Naive thymus-derived CD8-positive, alpha-beta T cell (primary cell): ENCODE measurements at regions not wholly inside any gene's neighbourhood (a gene's known extent, or its start where the extent isn't known, plus 50 kb on each side); places are given as distances from the start of the nearest gene placed in this dataset.

Experiments used
- ATAC-seq, 2 donors: fragments of 150-1000 bp; cut with Tn5 transposase in 1 of 2; sonication (Bioruptor Pico), chemical (Tn5 transposase) in 1 of 2; 1 replicate in 1 of 2; 2 replicates in 1 of 2; pipeline ENCODE4 v1.10.0; 2021; ENCODE audit warnings: mild to moderate bottlenecking in 2 of 2, moderate library complexity in 2 of 2
- POLR2A ChIA-PET: fragments of 350-600 bp; sonication (Branson Sonifier 250); formaldehyde crosslinking; loops from one replicate; lab custom pipeline; 2021; ENCODE audit warnings: antibody characterized with exemption; lab: Charles Lee
- DNase-seq, 10 donors: peaks; one replicate each; pipeline versions ENCODE4 v3.0.0 to v3.0.0-alpha.2; 2020 to 2022
- H3K27ac Mint-ChIP-seq, 10 donors: one replicate each; pipeline ENCODE4 v1.8.0; 2020 to 2022; ENCODE audit warnings: mild to moderate bottlenecking in 10 of 10, mixed read lengths in 10 of 10, moderate library complexity in 4 of 10, inconsistent platforms in 1 of 10
- H3K27me3 Mint-ChIP-seq, 5 donors: one replicate each; pipeline ENCODE4 v1.8.0; 2021 to 2022; ENCODE audit warnings: mixed read lengths in 5 of 5
- H3K36me3 Mint-ChIP-seq, 3 donors: one replicate each; pipeline ENCODE4 v1.8.0; 2020 to 2022; ENCODE audit warnings: mixed read lengths in 3 of 3, mild to moderate bottlenecking in 2 of 3, inconsistent platforms in 1 of 3
- H3K4me1 Mint-ChIP-seq, 4 donors: one replicate each; pipeline ENCODE4 v1.8.0; 2021 to 2022; ENCODE audit warnings: mixed read lengths in 4 of 4
- H3K4me3 Mint-ChIP-seq, 10 donors: one replicate each; pipeline ENCODE4 v1.8.0; 2020 to 2022; ENCODE audit warnings: mild to moderate bottlenecking in 10 of 10, mixed read lengths in 10 of 10, moderate library complexity in 6 of 10, inconsistent platforms in 1 of 10
- H3K9me3 Mint-ChIP-seq, 9 donors: one replicate each; pipeline ENCODE4 v1.8.0; 2020 to 2022; ENCODE audit warnings: mixed read lengths in 9 of 9, mild to moderate bottlenecking in 3 of 9, inconsistent platforms in 1 of 9, moderate library complexity in 1 of 9

DNA sequence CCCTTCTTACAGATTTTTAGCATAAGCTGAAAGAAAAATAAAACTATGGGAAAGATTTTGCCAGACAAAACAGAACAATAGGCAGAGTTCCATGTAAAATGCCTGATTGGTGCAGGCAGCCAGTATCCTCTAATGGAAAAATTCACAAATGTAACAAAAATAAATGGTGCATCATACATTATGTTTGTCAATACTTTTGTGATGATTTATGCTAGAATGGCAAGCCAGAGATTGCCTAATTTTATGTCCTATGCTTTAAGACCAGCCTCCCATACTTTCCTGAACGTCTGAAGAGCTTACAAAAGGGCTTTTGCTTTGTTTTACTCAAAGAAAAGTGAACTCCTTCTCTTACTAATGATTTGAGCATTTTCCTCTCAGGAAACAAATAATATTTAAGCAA, 81.5 kb upstream of the KCNJ15 start:
- Mint-ChIP-seq H3K9me3 (no peaks in the 10 kb centered on the region), H3K4me1 (no peaks in the 10 kb centered on the region), H3K27ac (no peak overlapping the region), H3K4me3 (no peak overlapping the region), H3K36me3 (no peaks in the 10 kb centered on the region), H3K27me3 (peaks cover 5 to 34% (median 12%) of the 10 kb centered on the region in 5 donors)
- ATAC-seq (no peak), DNase-seq (no peak)
- POLR2A ChIA-PET: no interaction called here

- no peak overlapping the region for H3K27ac Mint-ChIP-seq
- peaks cover 4 to 31% (median 13%) of the 10 kb centered on the region in 5 donors for H3K27me3 Mint-ChIP-seq
- peaks cover 0 to 4% (median 0%) of the 10 kb centered on the region in 9 donors for H3K9me3 Mint-ChIP-seq
- H3K36me3 Mint-ChIP-seq: no peaks in the 10 kb centered on the region
- H3K4me3 Mint-ChIP-seq: no peak overlapping the region
- POLR2A ChIA-PET: no interaction called here
- ATAC-seq (no peak), DNase-seq (no peak)
- no peaks in the 10 kb centered on the region for H3K4me1 Mint-ChIP-seq
These were observed 78.7 kb upstream of the KCNJ15 start for GRCh38 chr21:38177919-38178652.

DNA sequence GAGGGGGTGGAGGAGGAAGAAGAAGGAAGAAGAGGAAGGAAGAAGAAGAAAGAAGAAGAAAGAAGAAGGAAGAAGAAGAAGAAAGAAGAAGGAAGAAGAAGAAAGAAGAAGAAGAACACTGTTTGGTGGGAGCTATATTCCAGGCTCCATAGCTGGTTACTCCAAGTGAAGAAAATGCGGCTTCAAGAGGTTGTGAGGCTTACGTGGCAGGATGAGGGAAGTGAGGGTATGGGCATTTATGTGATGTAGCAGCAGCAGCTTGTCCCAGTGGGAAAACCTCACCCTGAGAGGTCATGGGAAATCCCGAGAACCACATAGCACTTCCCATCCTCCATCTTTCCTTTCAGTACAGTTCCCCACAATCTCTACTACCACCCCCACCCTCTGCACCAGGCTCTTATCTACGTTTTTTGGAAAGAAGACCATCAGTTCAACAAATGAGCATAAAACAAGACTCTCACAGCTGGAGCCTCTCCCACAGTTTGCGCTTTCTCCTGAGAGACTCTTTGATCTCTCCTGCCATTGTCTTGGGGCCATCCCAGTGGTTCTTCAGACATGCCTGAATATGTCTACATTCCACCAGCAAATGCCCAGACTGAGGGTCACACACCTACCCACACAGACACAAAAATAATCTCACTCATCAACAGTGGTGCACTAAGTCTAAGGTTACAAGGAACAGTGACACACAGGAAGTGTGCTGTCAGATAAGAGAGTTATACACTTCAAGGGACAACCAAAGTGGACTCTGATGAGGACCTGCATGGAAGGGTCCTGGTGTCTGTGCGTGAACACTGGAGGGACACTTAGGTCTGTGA, 77.9 kb upstream of the KCNJ15 start:
- ATAC-seq (no peak), DNase-seq (no peak)
- POLR2A ChIA-PET: no interaction called here
- Mint-ChIP-seq H3K36me3 (no peaks in the 10 kb centered on the region), H3K27me3 (peaks cover 4 to 31% (median 13%) of the 10 kb centered on the region in 5 donors), H3K9me3 (peaks cover 0 to 7% (median 0%) of the 10 kb centered on the region in 9 donors), H3K4me1 (no peaks in the 10 kb centered on the region), H3K4me3 (no peak overlapping the region), H3K27ac (peak overlapping the region in 1 of 10 donors; percentile 12)

- Mint-ChIP-seq H3K36me3 (no peaks in the 10 kb centered on the region), H3K9me3 (peaks cover 0 to 9% (median 0%) of the 10 kb centered on the region in 9 donors), H3K4me1 (no peaks in the 10 kb centered on the region), H3K27ac (no peak overlapping the region), H3K4me3 (no peak overlapping the region), H3K27me3 (peaks cover 4 to 30% (median 13%) of the 10 kb centered on the region in 5 donors)
- no peak for DNase-seq
- POLR2A ChIA-PET: no interaction called here
- no peak for ATAC-seq
These were observed 77.3 kb upstream of the KCNJ15 start for GRCh38 chr21:38179511-38179910.

GRCh38 chr21:38181096-38181495, 75.7 kb upstream of the KCNJ15 start:
- Mint-ChIP-seq H3K27me3 (peaks cover 4 to 26% (median 10%) of the 10 kb centered on the region in 5 donors), H3K9me3 (peaks cover 0 to 24% (median 6%) of the 10 kb centered on the region in 9 donors), H3K36me3 (peaks cover 0 to 2% (median 0%) of the 10 kb centered on the region in 3 donors), H3K27ac (no peak overlapping the region), H3K4me1 (no peaks in the 10 kb centered on the region), H3K4me3 (no peak overlapping the region)
- DNase-seq (no peak), ATAC-seq (no peak)
- POLR2A ChIA-PET: no interaction called here

GRCh38 chr21:38182370-38182985, 74.3 kb upstream of the KCNJ15 start:
- H3K27me3 Mint-ChIP-seq: peaks cover 4 to 26% (median 10%) of the 10 kb centered on the region in 5 donors
- DNase-seq (no peak), ATAC-seq (no peak)
- H3K4me3 Mint-ChIP-seq: no peak overlapping the region
- POLR2A ChIA-PET: no interaction called here
- H3K36me3 Mint-ChIP-seq: peaks cover 0 to 2% (median 0%) of the 10 kb centered on the region in 3 donors
- no peaks in the 10 kb centered on the region for H3K4me1 Mint-ChIP-seq
- peaks cover 0 to 37% (median 11%) of the 10 kb centered on the region in 9 donors for H3K9me3 Mint-ChIP-seq
- H3K27ac Mint-ChIP-seq: no peak overlapping the region

DNA sequence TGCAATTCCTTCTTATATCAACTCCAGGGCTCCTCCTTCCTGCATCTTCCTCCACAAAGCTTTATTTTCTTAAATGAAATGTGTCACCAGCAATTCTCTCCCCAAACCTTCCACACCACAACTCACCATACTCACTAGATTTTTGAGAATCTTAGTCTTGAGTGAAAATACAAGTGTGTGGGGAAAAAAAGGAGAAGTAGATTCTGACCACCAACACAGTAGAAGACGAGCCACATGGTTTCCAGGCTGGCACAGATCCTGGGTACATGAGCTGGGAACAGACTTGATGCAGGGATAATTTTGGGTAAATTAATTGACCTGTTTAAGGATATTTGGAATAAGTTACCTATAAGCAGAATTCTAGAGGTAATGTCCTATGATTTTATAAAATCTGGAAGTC, 72.8 kb upstream of the KCNJ15 start:
- Mint-ChIP-seq H3K27me3 (peaks cover 2 to 18% (median 9%) of the 10 kb centered on the region in 5 donors), H3K36me3 (peaks cover 0 to 2% (median 0%) of the 10 kb centered on the region in 3 donors), H3K27ac (no peak overlapping the region), H3K9me3 (peaks cover 0 to 48% (median 12%) of the 10 kb centered on the region in 9 donors), H3K4me3 (no peak overlapping the region), H3K4me1 (no peaks in the 10 kb centered on the region)
- ATAC-seq (no peak), DNase-seq (no peak)
- POLR2A ChIA-PET: no interaction called here

GRCh38 chr21:38186661-38187270, 70.0 kb upstream of the KCNJ15 start:
- Mint-ChIP-seq H3K4me3 (no peak overlapping the region), H3K4me1 (no peaks in the 10 kb centered on the region), H3K27me3 (peaks cover 0 to 5% (median 2%) of the 10 kb centered on the region in 5 donors), H3K9me3 (peaks cover 0 to 52% (median 12%) of the 10 kb centered on the region in 9 donors), H3K36me3 (peaks cover 0 to 2% (median 0%) of the 10 kb centered on the region in 3 donors), H3K27ac (no peak overlapping the region)
- POLR2A ChIA-PET: no interaction called here
- ATAC-seq (no peak), DNase-seq (no peak)

DNA sequence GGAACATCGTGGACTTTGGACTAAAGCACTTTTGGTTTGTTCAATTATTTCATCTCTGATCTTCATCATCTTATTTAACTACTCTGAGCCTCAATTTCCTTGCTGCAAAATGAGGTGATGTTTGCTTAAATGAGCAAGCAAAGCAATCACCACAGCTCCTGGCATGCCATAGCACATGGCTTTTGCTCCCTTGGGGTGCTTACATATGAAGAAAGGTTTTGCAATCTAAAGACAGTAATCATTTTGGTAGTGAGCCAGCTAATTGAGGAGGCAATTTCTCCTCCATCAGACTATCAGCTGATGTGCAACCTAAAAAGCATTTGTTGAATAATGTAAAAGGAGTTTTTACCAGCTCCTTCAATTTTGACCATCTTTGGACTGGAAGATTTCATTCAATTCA, 68.8 kb upstream of the KCNJ15 start:
- H3K4me1 Mint-ChIP-seq: no peaks in the 10 kb centered on the region
- H3K27me3 Mint-ChIP-seq: no peaks in the 10 kb centered on the region
- POLR2A ChIA-PET: no interaction called here
- no peak overlapping the region for H3K27ac Mint-ChIP-seq
- ATAC-seq: no peak
- peaks cover 0 to 2% (median 0%) of the 10 kb centered on the region in 3 donors for H3K36me3 Mint-ChIP-seq
- DNase-seq: no peak
- peaks cover 0 to 48% (median 12%) of the 10 kb centered on the region in 9 donors for H3K9me3 Mint-ChIP-seq
- no peak overlapping the region for H3K4me3 Mint-ChIP-seq

DNA sequence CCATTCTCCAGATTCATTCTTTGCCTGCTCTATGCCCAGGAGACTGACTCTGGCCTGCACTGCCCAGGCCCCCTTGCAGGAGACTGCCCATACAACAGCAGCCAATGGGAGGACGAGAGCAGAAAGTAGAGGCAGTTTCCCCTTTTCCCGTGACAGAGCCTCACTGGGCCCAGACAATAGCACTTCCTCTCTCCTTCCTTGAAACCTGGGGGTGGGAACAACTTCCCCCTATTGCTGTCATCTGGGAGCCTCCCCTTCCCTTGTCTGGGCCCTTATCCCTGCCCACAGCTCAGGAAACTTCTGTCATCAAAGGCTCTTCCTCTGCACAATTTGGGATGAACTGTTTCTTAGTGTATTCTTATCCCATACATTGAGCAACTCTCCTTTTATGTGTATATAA, 60.8 kb upstream of the KCNJ15 start:
- Mint-ChIP-seq H3K4me3 (no peak overlapping the region), H3K4me1 (no peaks in the 10 kb centered on the region), H3K27ac (no peak overlapping the region), H3K9me3 (peaks cover 4 to 24% (median 10%) of the 10 kb centered on the region in 9 donors), H3K36me3 (peaks cover 0 to 9% (median 0%) of the 10 kb centered on the region in 3 donors), H3K27me3 (peaks cover 5 to 34% (median 9%) of the 10 kb centered on the region in 5 donors)
- DNase-seq (no peak), ATAC-seq (no peak)
- POLR2A ChIA-PET: no interaction called here

DNA sequence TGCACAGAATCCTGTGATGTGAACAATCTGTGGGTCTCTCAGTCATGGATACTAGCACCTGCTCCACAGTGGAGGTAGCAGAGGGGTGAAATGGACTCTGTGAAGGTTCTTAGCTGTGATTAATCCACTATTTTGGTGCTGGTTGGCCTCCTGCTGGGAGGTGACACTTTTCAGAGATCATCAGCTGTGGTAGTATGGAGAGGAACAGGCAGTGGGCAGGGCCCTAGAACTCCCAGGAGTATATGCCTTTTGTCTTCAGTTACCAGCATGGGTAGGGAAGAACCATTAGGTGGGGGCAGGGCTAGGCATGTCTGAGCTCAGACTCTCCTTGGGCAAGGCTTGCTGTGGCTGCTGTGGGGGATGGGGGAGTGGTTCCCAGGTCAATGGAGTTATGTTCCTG, 54.0 kb upstream of the KCNJ15 start:
- peaks cover 0 to 3% (median 0%) of the 10 kb centered on the region in 9 donors for H3K9me3 Mint-ChIP-seq
- POLR2A ChIA-PET: no interaction called here
- peaks cover 7 to 60% (median 39%) of the 10 kb centered on the region in 5 donors for H3K27me3 Mint-ChIP-seq
- no peak overlapping the region for H3K27ac Mint-ChIP-seq
- H3K4me1 Mint-ChIP-seq: no peaks in the 10 kb centered on the region
- no peaks in the 10 kb centered on the region for H3K36me3 Mint-ChIP-seq
- ATAC-seq: no peak
- DNase-seq: no peak
- no peak overlapping the region for H3K4me3 Mint-ChIP-seq

DNA sequence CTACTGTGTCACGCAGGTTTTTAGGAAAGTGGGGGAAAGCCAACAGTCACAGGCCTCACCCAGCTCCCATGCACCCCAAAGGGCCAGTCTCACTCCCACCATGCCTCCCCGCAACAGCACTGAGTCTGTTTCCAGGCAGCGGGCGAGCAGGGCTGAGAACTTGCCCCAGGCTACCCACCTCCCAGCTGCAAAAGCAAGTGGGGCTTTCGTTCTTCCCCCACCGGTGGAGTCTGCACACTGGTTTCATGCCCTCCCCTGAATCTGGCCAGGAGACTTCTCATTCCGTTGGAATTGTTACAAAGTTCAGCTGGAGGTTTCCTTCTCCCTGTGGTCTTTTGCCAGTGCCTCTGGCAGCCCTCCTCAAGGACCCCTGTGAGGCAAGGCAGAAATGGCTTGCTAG, 53.6 kb upstream of the KCNJ15 start:
- Mint-ChIP-seq H3K9me3 (no peaks in the 10 kb centered on the region), H3K4me1 (peaks cover 0 to 3% (median 0%) of the 10 kb centered on the region in 4 donors), H3K4me3 (no peak overlapping the region), H3K27me3 (peaks cover 7 to 65% (median 42%) of the 10 kb centered on the region in 5 donors), H3K36me3 (no peaks in the 10 kb centered on the region), H3K27ac (no peak overlapping the region)
- DNase-seq (no peak), ATAC-seq (no peak)
- POLR2A ChIA-PET: no interaction called here
